NCI-H2227 (cell line): ENCODE measurements at regions not wholly inside any gene's neighbourhood (a gene's known extent, or its start where the extent isn't known, plus 50 kb on each side); places are given as distances from the start of the nearest gene placed in this dataset.

ENCODE experiments used
- DNase-seq: peaks from one replicate; lab custom pipeline; 2025; ENCODE audit not compliant: unreplicated experiment; lab: John Stamatoyannopoulos, UW

GRCh38 chr10:131784363-131785120 is 116.3 kb upstream of the PPP2R2D start:
- no peak for DNase-seq

DNA sequence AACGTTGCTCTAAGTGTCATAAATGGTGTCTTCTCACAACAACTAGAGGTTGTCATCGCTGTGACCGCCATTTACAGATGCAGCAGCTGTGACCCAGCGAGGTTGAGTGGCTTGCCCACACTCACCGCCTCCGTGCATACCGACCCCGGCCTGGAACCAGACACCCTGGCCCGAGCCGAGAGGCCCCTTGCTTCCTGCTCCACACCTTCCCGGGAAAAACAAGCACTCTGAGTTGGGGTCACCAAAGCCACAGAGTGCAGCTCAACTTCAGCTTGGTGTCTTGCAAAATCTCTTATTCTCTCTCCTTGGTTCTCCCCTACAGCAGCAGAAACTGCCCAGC is 115.7 kb upstream of the PPP2R2D start:
- no peak for DNase-seq

DNA sequence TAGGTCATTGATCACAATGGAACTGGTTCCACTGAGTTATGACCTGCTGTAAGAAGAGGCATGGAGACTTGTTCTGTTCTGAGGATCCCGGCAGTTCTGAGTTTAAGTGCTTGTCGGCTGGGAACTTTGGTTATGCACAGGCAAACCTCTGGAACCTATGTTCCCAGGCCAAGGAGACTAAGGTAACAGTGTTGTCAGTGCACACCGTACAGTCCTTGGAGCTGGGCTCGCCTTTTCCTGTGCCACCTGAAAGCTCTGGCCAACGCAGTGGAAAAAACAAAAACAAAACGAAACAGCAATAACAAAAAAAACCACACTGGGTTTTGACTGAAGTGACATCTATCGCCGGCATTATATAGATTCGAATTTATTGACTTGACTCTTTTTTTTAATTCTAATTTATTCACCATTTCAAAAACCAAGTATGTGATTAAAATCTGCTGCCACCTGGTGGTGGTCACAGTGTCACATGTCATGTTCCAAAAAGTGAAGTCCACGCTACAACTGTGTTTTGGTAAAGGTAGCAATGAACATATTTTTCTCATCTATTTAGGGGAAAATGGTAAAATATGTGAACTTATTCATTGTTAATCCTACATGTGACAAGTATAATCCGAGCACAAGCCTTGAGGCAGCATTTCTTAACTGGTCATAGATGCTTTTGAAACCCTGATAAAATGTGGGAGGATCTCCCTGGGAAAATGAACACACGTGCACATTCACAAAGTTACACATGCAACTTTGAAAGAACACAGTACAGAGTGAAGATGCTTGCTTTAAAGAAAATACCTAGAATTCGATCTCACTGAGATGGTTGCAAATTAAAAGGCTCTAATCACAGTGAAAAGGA is 113.8 kb upstream of the PPP2R2D start:
- DNase-seq = peak; percentile 12

GRCh38 chr10:131787961-131788360 is 112.8 kb upstream of the PPP2R2D start:
- DNase-seq = no peak

DNA sequence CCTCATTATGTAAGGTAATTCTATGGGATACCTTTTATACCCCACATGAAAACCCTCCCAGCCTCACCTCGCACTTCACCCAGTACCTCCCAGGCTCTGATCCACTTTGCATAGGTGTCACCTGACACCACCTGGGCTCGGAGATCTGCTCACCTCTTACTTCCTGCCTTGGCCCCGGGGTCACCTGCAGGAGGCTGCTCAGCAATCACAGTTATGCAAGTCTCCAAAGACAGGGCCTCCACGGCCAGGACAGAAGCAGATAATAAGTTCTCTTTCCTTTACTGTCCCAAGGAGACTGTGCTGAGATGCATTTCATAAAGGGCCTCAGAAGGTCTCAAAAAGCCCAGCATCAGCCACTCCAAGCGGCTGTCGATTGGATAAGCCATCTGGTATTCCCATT is 112.4 kb upstream of the PPP2R2D start:
- DNase-seq = no peak

DNA sequence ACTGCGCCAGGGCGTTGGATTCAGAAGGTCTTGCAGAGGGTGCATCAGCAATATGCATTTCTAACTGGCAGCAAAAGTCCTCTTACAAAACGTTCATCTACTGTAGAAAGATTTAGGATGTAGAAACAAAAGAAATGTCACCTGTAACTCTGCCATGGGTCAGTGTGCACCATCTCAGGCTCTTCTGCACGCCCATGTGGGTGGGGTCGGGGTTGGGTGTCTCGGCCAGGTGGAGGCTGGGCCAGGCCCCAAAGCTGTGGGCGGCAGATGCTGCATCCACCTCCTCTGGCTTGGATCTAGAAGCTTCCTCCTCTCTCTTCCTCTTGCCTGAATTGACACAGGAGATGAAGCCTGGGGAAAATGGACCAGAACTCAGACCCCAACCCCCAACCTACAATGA is 111.3 kb upstream of the PPP2R2D start:
- DNase-seq = no peak

GRCh38 chr10:131790021-131790420 is 110.8 kb upstream of the PPP2R2D start:
- peak; percentile 37 for DNase-seq

- DNase-seq = no peak
These were observed 108.7 kb upstream of the PPP2R2D start for GRCh38 chr10:131792011-131792651.

- DNase-seq = no peak
These were observed 108.0 kb upstream of the PPP2R2D start for GRCh38 chr10:131792809-131793208.

DNA sequence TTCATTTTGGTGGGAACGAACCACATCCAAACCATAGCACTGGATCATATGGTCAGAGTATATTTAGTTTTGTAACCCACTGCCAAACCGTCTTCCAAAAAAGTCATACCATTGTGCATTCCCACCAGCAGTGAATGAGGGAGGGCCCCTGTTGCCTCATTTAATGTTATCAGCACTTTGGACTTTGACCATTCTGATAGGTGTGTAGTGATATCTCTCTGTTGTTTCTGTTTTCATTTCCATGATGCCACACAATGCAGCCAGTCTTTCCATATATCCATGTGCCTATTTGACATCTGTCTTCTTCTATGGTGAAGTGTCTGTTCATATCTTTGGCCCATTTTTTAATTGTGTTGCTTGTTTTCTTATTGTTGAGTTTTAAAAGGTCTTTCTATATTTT is 105.0 kb upstream of the PPP2R2D start:
- DNase-seq = no peak

- DNase-seq = no peak
These were observed 103.2 kb upstream of the PPP2R2D start for GRCh38 chr10:131797626-131798025.

GRCh38 chr10:131799429-131799828 is 101.4 kb upstream of the PPP2R2D start:
- DNase-seq = no peak

DNA sequence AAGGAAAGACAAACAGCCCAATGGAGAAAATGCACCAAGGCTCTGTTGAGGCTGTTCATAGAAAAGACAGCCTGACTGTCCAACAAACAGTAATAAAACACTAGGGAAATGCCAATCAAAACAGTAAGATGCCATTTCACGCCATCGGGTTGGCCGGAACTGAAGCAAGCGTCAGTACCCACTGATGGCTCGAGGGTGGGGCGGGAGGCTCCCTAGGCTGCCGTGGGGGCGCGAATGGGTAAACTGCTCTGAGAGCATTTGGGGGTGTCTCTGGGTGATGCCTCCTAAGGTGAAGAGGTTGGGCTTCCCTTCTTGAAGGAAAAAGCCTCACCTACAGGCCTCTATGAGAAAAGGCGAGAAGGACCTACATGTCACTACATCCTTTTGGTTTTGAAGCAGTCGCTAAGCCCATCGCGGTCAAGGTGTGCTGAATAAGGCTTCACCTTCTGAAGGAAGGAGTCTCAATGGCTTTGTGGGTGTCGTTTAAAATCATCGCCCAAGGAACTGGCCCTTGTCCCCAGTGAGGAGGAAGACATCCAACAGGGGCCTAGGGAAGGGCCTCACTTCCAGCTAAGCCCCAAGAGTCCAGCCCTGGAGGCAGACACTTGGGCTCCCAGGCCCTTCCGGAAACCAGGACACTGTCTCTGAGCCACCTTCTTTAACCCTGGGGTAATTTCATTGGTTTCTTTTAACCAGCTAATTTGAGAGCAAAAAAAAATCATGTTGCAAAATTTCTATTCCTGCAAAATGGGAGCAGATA is 98.5 kb upstream of the PPP2R2D start:
- DNase-seq = no peak

- DNase-seq = no peak
These were observed 97.8 kb upstream of the PPP2R2D start for GRCh38 chr10:131802996-131803395.

- DNase-seq = no peak
These were observed 96.9 kb upstream of the PPP2R2D start for GRCh38 chr10:131803860-131804425.

DNA sequence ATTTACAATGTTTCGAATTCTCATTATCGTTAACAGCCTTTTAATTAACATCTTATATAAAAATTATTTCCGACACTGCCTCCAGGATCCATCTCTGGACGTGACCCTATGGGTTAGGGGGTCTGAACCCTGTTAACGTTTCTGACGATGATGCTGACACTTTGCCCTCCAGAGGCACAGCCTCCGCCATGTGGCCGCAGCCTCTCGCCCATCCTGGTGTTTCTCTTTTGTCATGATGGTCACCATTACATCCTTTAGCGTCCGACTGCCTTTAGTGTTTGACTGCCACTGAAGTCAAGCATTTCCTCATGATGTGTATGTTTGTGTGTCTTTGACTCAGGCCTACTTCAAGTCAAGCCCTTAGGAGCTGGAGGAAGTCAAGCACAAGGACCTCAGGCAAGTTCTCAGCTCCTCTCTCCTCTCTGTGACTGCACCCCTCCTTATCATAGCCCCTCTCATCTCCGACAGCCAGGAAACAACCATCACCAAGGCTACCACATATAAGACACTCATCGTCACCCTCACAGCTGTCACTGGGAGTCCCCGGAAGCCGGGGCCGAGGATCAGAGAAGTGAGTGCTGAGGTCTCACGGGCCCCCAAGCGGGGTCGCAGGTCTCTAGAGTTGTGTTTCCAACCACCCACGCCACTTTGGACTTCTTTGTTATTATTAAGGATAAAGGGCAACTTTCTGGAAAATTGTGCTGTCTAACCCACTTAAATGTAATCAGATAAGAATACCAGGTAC is 96.1 kb upstream of the PPP2R2D start:
- DNase-seq = no peak

- no peak for DNase-seq
These were observed 95.1 kb upstream of the PPP2R2D start for GRCh38 chr10:131805696-131806095.

- DNase-seq = no peak
These were observed 94.7 kb upstream of the PPP2R2D start for GRCh38 chr10:131806146-131806545.

DNA sequence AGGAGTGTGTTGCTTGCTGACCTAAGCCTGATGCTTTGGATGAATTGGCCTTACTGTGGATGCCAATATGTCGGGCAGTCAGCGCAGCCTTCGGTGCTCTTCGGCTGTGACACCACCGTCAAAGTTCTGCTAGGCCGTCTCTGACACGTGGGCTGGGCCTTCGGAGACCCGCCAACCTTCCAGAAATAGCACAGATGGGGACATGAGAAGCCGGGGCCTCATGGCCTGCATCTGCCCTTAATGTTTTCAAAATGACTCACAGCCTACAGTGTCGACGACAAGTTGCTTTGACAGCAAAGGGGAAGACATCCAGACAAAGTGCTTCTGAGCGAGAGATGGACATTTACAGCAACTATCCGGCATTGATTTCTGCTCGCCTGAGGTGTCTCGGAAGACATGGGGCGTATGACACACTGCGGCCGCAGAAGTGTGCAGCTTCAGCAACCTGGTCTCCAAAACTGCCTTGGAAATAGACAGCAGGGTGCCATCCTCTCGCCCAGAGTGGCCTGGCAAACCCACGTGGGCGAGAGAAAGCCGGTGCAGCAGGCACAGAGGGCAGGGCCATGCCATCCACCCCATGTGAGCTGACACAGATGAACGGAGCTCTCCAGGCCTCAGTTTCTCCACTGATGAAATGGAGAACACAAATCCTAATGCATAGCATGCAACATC is 94.0 kb upstream of the PPP2R2D start:
- no peak for DNase-seq
